Neural progenitor cell (in vitro differentiated cells): ENCODE measurements at regions not wholly inside any gene's neighbourhood (a gene's known extent, or its start where the extent isn't known, plus 50 kb on each side); places are given as distances from the start of the nearest gene placed in this dataset.

Source experiments
- DNase-seq: peaks from one replicate; pipeline ENCODE4 v3.0.0-alpha.2; 2016; ENCODE audit warnings: low spot score
- H2AFZ ChIP-seq: fragments of 200-600 bp; sonication (generic); replicated peaks from 2 replicates; pipeline ENCODE4 v1.6.1; 2016; ENCODE audit warnings: antibody characterized with exemption
- H3F3A ChIP-seq: fragments of 200-600 bp; sonication (generic); 2 replicates; pipeline ENCODE4 v1.6.1; 2016; ENCODE audit warnings: antibody characterized with exemption, low read depth
- H3K27ac ChIP-seq: fragments of 200-600 bp; sonication (generic); 2 replicates; pipeline ENCODE4 v1.5.1; 2016; ENCODE audit warnings: mild to moderate bottlenecking
- H3K27me3 ChIP-seq: fragments of 200-600 bp; sonication (generic); 2 replicates; pipeline ENCODE4 v1.6.1; 2016; ENCODE audit warnings: mild to moderate bottlenecking, moderate library complexity
- H3K36me3 ChIP-seq: fragments of 200-600 bp; sonication (generic); 2 replicates; pipeline ENCODE4 v1.5.1; 2016
- H3K4me1 ChIP-seq: fragments of 200-600 bp; sonication (generic); 2 replicates; pipeline ENCODE4 v1.6.1; 2016; ENCODE audit warnings: mixed run types
- H3K4me2 ChIP-seq: fragments of 200-600 bp; sonication (generic); 2 replicates; pipeline ENCODE4 v1.6.1; 2016
- H3K4me3 ChIP-seq: fragments of 200-600 bp; sonication (generic); 2 replicates; pipeline ENCODE4 v1.5.1; 2016
- H3K79me2 ChIP-seq: fragments of 200-600 bp; sonication (generic); 2 replicates; pipeline ENCODE4 v1.6.1; 2016; ENCODE audit warnings: low read depth
- H3K9ac ChIP-seq: fragments of 200-600 bp; sonication (generic); 2 replicates; pipeline ENCODE4 v1.6.1; 2016
- H3K9me3 ChIP-seq: fragments of 200-600 bp; sonication (generic); 2 replicates; pipeline ENCODE4 v1.5.1; 2016; ENCODE audit warnings: low read depth
- H4K20me1 ChIP-seq: fragments of 200-600 bp; sonication (generic); 2 replicates; pipeline ENCODE4 v1.6.1; 2016; ENCODE audit warnings: low read depth
- H3K27ac Mint-ChIP-seq: 3 replicates; pipeline ENCODE4 v1.8.0; 2021; ENCODE audit warnings: mixed read lengths
- H3K27me3 Mint-ChIP-seq: 2 replicates; pipeline ENCODE4 v1.8.0; 2022; ENCODE audit warnings: low read depth, mild to moderate bottlenecking, inconsistent platforms, moderate library complexity, mixed read lengths; ENCODE audit not compliant: insufficient read depth
- H3K36me3 Mint-ChIP-seq: 3 replicates; pipeline ENCODE4 v1.8.0; 2021; ENCODE audit warnings: mixed read lengths
- H3K4me1 Mint-ChIP-seq: 3 replicates; pipeline ENCODE4 v1.8.0; 2021; ENCODE audit warnings: mixed read lengths
- H3K4me3 Mint-ChIP-seq: 3 replicates; pipeline ENCODE4 v1.8.0; 2021; ENCODE audit warnings: mild to moderate bottlenecking, moderate library complexity, mixed read lengths
- H3K9me3 Mint-ChIP-seq: 3 replicates; pipeline ENCODE4 v1.8.0; 2020; ENCODE audit warnings: mixed read lengths
- EZH2 ChIP-seq: fragments of 200-600 bp; sonication (generic); IDR thresholded peaks from 2 replicates; pipeline ENCODE4 v1.6.1; 2017; ENCODE audit warnings: antibody characterized with exemption, mild to moderate bottlenecking, moderate library complexity
- EZH2phosphoT487 ChIP-seq: fragments of 200-600 bp; sonication (generic); IDR thresholded peaks from 2 replicates; pipeline ENCODE4 v1.6.1; 2017; ENCODE audit warnings: antibody characterized with exemption
- TF ChIP-seq, protein P1 (sequence below): fragments of 200-600 bp; sonication (generic); IDR thresholded peaks from 2 replicates; pipeline ENCODE4 v1.5.1; 2017; ENCODE audit warnings: antibody characterized with exemption, mild to moderate bottlenecking

DNA sequence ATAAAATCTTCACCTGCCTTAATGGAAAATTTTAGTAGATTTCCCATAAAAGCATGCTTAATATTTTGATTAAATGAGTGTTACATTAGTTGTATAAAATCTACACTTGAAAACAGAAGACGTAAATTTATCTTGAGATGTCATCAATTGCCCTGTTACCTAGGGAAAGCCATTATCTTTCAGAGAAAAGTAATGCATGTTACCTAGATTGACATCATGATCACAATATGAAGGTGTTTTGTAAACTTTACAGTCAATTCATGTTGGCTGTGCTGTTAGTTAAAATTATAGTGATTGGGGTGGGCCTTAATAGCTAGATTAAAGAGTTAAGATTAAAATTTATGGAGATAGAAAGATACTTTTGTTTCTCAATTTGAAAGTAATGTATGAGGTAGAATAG lies 293.2 kb upstream of the PCDH18 start:
- Mint-ChIP-seq H3K36me3 (no peaks in the 10 kb centered on the region), H3K4me1 (no peaks in the 10 kb centered on the region), H3K4me3 (no peak overlapping the region), H3K27me3 (peaks cover 3% of the 10 kb centered on the region), H3K27ac (no peak overlapping the region), H3K9me3 (peaks cover 5% of the 10 kb centered on the region)
- Histone ChIP-seq H3K27ac (no peak overlapping the region), H3K79me2 (no peaks in the 10 kb centered on the region), H3F3A (no peaks in the 10 kb centered on the region), H3K9me3 (no peaks in the 10 kb centered on the region), H4K20me1 (no peaks in the 10 kb centered on the region), H3K4me1 (no peaks in the 10 kb centered on the region), H2AFZ (no peak overlapping the region), H3K4me3 (no peak overlapping the region), H3K4me2 (no peak overlapping the region), H3K36me3 (no peaks in the 10 kb centered on the region), H3K9ac (no peak overlapping the region), H3K27me3 (no peaks in the 10 kb centered on the region)
- no peak for DNase-seq
- TF ChIP-seq EZH2phosphoT487 (no peak), EZH2 (no peak)
- TF ChIP-seq, protein P1, sequence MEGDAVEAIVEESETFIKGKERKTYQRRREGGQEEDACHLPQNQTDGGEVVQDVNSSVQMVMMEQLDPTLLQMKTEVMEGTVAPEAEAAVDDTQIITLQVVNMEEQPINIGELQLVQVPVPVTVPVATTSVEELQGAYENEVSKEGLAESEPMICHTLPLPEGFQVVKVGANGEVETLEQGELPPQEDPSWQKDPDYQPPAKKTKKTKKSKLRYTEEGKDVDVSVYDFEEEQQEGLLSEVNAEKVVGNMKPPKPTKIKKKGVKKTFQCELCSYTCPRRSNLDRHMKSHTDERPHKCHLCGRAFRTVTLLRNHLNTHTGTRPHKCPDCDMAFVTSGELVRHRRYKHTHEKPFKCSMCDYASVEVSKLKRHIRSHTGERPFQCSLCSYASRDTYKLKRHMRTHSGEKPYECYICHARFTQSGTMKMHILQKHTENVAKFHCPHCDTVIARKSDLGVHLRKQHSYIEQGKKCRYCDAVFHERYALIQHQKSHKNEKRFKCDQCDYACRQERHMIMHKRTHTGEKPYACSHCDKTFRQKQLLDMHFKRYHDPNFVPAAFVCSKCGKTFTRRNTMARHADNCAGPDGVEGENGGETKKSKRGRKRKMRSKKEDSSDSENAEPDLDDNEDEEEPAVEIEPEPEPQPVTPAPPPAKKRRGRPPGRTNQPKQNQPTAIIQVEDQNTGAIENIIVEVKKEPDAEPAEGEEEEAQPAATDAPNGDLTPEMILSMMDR, result no peak

DNA sequence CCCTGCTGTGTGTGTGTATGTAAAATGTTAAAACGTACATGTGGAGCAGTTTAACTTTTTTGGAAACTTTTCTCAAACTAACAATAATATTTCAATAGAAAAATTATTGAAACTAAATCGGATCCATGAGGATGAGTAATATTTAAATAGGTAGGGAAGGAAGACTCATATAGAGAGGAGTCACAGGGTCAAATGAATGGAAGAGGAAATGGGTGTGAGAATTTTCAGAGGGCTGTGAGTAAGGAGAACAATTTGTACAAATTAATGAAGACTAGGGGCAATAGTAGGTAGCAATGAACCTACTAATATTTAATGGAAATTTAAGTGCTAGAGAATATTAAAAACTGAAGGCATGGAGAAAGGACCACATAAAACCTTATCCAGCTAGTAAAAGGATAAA lies 290.7 kb upstream of the PCDH18 start:
- H3K79me2 ChIP-seq, result no peaks in the 10 kb centered on the region
- no peak overlapping the region for H3K27ac Mint-ChIP-seq
- no peak for DNase-seq
- H3K4me3 ChIP-seq, result no peak overlapping the region
- no peaks in the 10 kb centered on the region for H3K9me3 ChIP-seq
- no peak overlapping the region for H3K9ac ChIP-seq
- no peaks in the 10 kb centered on the region for H3K27me3 ChIP-seq
- H2AFZ ChIP-seq, result no peak overlapping the region
- no peaks in the 10 kb centered on the region for H3K27me3 Mint-ChIP-seq
- no peak overlapping the region for H3K4me2 ChIP-seq
- H3K36me3 Mint-ChIP-seq, result no peaks in the 10 kb centered on the region
- no peaks in the 10 kb centered on the region for H3K9me3 Mint-ChIP-seq
- no peaks in the 10 kb centered on the region for H3K4me1 Mint-ChIP-seq
- H3K4me1 ChIP-seq, result no peaks in the 10 kb centered on the region
- no peak overlapping the region for H3K27ac ChIP-seq
- TF ChIP-seq EZH2, result no peak
- no peaks in the 10 kb centered on the region for H3F3A ChIP-seq
- no peaks in the 10 kb centered on the region for H3K36me3 ChIP-seq
- H4K20me1 ChIP-seq, result no peaks in the 10 kb centered on the region
- no peak overlapping the region for H3K4me3 Mint-ChIP-seq

DNA sequence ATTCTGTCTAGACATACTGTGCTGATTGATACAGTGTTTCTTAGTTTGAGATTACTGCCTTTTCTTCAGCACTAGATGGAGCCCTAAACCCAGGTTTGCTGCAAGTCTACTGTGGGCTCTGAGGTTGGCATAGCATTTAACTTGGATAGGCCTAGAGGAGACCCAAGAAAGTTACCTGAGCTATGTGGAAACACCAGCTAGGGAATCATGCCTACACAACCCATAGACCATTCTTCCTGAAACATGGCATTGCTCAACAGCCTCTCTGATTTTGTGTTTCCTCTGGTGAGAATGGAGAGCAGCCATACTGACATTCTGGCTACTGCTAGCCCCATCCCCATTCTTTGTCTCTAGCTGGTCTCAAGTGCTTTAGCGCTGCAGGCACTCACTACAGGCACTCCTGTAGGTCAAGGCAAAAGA lies 287.7 kb upstream of the PCDH18 start:
- TF ChIP-seq, protein P1, result peak; percentile 80
- TF ChIP-seq EZH2phosphoT487, result no peak
- no peak for TF ChIP-seq EZH2

DNA sequence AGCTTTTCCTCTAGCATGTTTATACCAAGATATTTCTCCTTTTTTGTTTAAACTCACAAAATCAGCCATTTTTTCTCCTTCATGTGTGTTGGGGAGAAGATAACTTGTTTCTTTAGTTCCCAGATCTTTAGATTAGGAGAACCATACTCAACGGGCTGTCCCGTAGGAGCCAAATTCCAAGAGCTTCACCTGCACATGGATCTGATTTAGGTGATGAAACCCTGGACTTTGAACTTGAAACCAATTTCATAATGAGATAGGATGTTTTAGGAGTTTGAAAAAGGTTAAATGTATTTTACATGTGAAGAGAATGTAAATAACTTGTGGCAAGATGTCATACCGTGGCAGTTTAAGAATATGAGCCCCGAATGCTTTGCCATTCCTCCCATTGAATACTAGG lies 280.0 kb upstream of the PCDH18 start:
- no peak overlapping the region for H3K4me3 ChIP-seq
- no peak overlapping the region for H3K4me2 ChIP-seq
- H3K36me3 ChIP-seq, result no peaks in the 10 kb centered on the region
- Mint-ChIP-seq H3K36me3 (no peaks in the 10 kb centered on the region), H3K9me3 (no peaks in the 10 kb centered on the region), H3K4me3 (no peak overlapping the region), H3K27ac (no peak overlapping the region), H3K4me1 (peaks cover 6% of the 10 kb centered on the region), H3K27me3 (no peaks in the 10 kb centered on the region)
- H3K9me3 ChIP-seq, result no peaks in the 10 kb centered on the region
- no peak overlapping the region for H3K9ac ChIP-seq
- TF ChIP-seq EZH2phosphoT487, result no peak
- H3K4me1 ChIP-seq, result no peaks in the 10 kb centered on the region
- no peaks in the 10 kb centered on the region for H3K27me3 ChIP-seq
- H3K27ac ChIP-seq, result no peak overlapping the region
- no peaks in the 10 kb centered on the region for H3K79me2 ChIP-seq
- DNase-seq, result no peak
- H2AFZ ChIP-seq, result no peak overlapping the region
- no peaks in the 10 kb centered on the region for H3F3A ChIP-seq
- no peaks in the 10 kb centered on the region for H4K20me1 ChIP-seq

More for the DNA sequence above, 287.7 kb upstream of the PCDH18 start:
- no peak overlapping the region for H3K4me3 Mint-ChIP-seq
- Histone ChIP-seq H2AFZ (no peak overlapping the region), H4K20me1 (no peaks in the 10 kb centered on the region), H3K4me1 (no peaks in the 10 kb centered on the region), H3K9ac (no peak overlapping the region), H3K4me3 (no peak overlapping the region), H3K36me3 (no peaks in the 10 kb centered on the region), H3K79me2 (no peaks in the 10 kb centered on the region), H3F3A (no peaks in the 10 kb centered on the region), H3K27ac (no peak overlapping the region), H3K27me3 (no peaks in the 10 kb centered on the region), H3K9me3 (no peaks in the 10 kb centered on the region), H3K4me2 (no peak overlapping the region)
- H3K27me3 Mint-ChIP-seq, result no peaks in the 10 kb centered on the region
- no peak overlapping the region for H3K27ac Mint-ChIP-seq
- H3K36me3 Mint-ChIP-seq, result no peaks in the 10 kb centered on the region
- H3K4me1 Mint-ChIP-seq, result no peaks in the 10 kb centered on the region
- no peaks in the 10 kb centered on the region for H3K9me3 Mint-ChIP-seq
- peak; percentile 72 for DNase-seq
